A549 (cell line): ENCODE measurements at regions not wholly inside any gene's neighbourhood (a gene's known extent, or its start where the extent isn't known, plus 50 kb on each side); places are given as distances from the start of the nearest gene placed in this dataset.

Experiments used
- ATAC-seq, 2 experiments: fragments of 200-7000 bp in 1 of 2; fragments of >200 bp in 1 of 2; cut with Nextera tagmentation in 1 of 2; cut with Tn5 transposase in 1 of 2; 3 replicates each; pipeline versions ENCODE4 v1.8.0 to v1.9.1; 2018 to 2020; ENCODE audit warnings: mild to moderate bottlenecking in 1 of 2, moderate library complexity in 1 of 2
- CTCF ChIA-PET: fragments of 300-600 bp; sonication (Branson Sonifier 250); formaldehyde crosslinking; extraction: SDS; loops from one replicate; lab custom pipeline; 2021; ENCODE audit warnings: antibody characterized with exemption, inconsistent platforms; lab: Yijun Ruan, JAX
- POLR2A ChIA-PET: fragments of 350-600 bp; formaldehyde crosslinking; extraction: SDS; loops from one replicate; lab custom pipeline; 2021; ENCODE audit warnings: antibody characterized with exemption, inconsistent platforms; lab: Yijun Ruan, JAX
- DNase-seq, 2 experiments: peaks; one replicate each; pipeline versions ENCODE4 v3.0.0 to v3.0.0-alpha.2; 2011 to 2016; ENCODE audit warnings: low read depth in 1 of 2, low spot score in 1 of 2
- FAIRE-seq: peaks from 2 replicates; lab custom pipeline; 2011; peaks lifted over from hg19 to GRCh38; lab: Jason Lieb, UNC
- H3K27ac ChIP-seq, 2 experiments: fragments of >200 bp; sonication (Bioruptor Twin); formaldehyde crosslinking; 3 replicates each; pipeline ENCODE4 v1.5.1; 2016 to 2017
- H3K4me1 ChIP-seq: fragments of >200 bp; sonication (Bioruptor Twin); formaldehyde crosslinking; 3 replicates; pipeline ENCODE4 v1.6.1; 2016
- H3K4me2 ChIP-seq: fragments of >200 bp; sonication (Bioruptor Twin); formaldehyde crosslinking; 3 replicates; pipeline ENCODE4 v1.6.1; 2016
- H3K4me3 ChIP-seq: fragments of >200 bp; sonication (Bioruptor Twin); formaldehyde crosslinking; 3 replicates; pipeline ENCODE4 v1.5.1; 2016
- H3K9me3 ChIP-seq: fragments of >200 bp; sonication (Bioruptor Twin); formaldehyde crosslinking; 3 replicates; pipeline ENCODE4 v1.6.1; 2016
- ATOH8 ChIP-seq: fragments of 250-450 bp; sonication (Bioruptor Pico); IDR thresholded peaks from 2 replicates; pipeline ENCODE4 v1.5.0; 2020; ENCODE audit warnings: low read depth, mild to moderate bottlenecking, moderate library complexity
- BHLHE40 ChIP-seq: IDR thresholded peaks from 2 replicates; pipeline ENCODE4 v1.6.1; 2012; ENCODE audit warnings: low read depth, low read length, inconsistent platforms
- CHD4 ChIP-seq: fragments of 200-600 bp; sonication (generic); IDR thresholded peaks from 2 replicates; pipeline ENCODE4 v1.6.1; 2016; ENCODE audit warnings: antibody characterized with exemption, mild to moderate bottlenecking, borderline replicate concordance
- E2F6 ChIP-seq: IDR thresholded peaks from 2 replicates; pipeline ENCODE4 v1.6.1; 2012; ENCODE audit warnings: low read depth, borderline replicate concordance
- EHMT2 ChIP-seq: fragments of 200-600 bp; sonication (generic); IDR thresholded peaks from 2 replicates; pipeline ENCODE4 v1.6.1; 2016; ENCODE audit warnings: antibody characterized with exemption, low read depth, mild to moderate bottlenecking, moderate library complexity
- EP300 ChIP-seq, 2 experiments: fragments of >200 bp; sonication (Bioruptor Twin); formaldehyde crosslinking; IDR thresholded peaks; 2 replicates in 1 of 2; 3 replicates in 1 of 2; pipeline ENCODE4 v1.6.1; 2016 to 2017
- HDAC2 ChIP-seq: fragments of 200-600 bp; sonication (generic); IDR thresholded peaks from 2 replicates; pipeline ENCODE4 v1.6.1; 2016
- HEYL ChIP-seq: fragments of 250-450 bp; sonication (Bioruptor Pico); IDR thresholded peaks from 2 replicates; pipeline ENCODE4 v1.8.0; 2021; ENCODE audit warnings: mild to moderate bottlenecking, moderate library complexity
- HMGXB4 ChIP-seq: fragments of 250-450 bp; sonication (Bioruptor Pico); IDR thresholded peaks from 2 replicates; pipeline ENCODE4 v1.5.0; 2021; ENCODE audit warnings: mild to moderate bottlenecking, moderate library complexity, borderline replicate concordance
- HOXB13 ChIP-seq: fragments of 250-450 bp; sonication (Bioruptor Pico); IDR thresholded peaks from 2 replicates; pipeline ENCODE4 v1.5.0; 2020; ENCODE audit warnings: low read depth, mild to moderate bottlenecking, moderate library complexity
- HOXB5 ChIP-seq: fragments of 250-450 bp; sonication (Bioruptor Pico); IDR thresholded peaks from 2 replicates; pipeline ENCODE4 v1.5.0; 2020; ENCODE audit warnings: mild to moderate bottlenecking, moderate library complexity
- MAX ChIP-seq: IDR thresholded peaks from 2 replicates; pipeline ENCODE4 v1.6.1; 2012
- MAZ ChIP-seq: fragments of 150-350 bp; IDR thresholded peaks from 2 replicates; pipeline ENCODE4 v1.6.1; 2014; ENCODE audit warnings: antibody characterized with exemption, low read depth, low read length, borderline replicate concordance
- NPAS2 ChIP-seq: fragments of 250-450 bp; sonication (Bioruptor Pico); IDR thresholded peaks from 2 replicates; pipeline ENCODE4 v1.8.0; 2022; ENCODE audit warnings: mild to moderate bottlenecking, moderate library complexity, borderline replicate concordance
- NR3C1 ChIP-seq: fragments of >200 bp; sonication (Bioruptor Twin); formaldehyde crosslinking; IDR thresholded peaks from 3 replicates; pipeline ENCODE4 v1.6.1; 2017
- POLR2A ChIP-seq: IDR thresholded peaks from 2 replicates; pipeline ENCODE4 v1.6.1; 2012; ENCODE audit warnings: mild to moderate bottlenecking, low read length
- RFX5 ChIP-seq: fragments of 450-650 bp; IDR thresholded peaks from 2 replicates; pipeline ENCODE4 v1.7.1; 2014; ENCODE audit warnings: antibody characterized with exemption, mild to moderate bottlenecking, moderate library complexity
- SREBF2 ChIP-seq: fragments of 450-650 bp; IDR thresholded peaks from 2 replicates; pipeline ENCODE4 v1.6.1; 2014; ENCODE audit warnings: mild to moderate bottlenecking, moderate library complexity
- ZFP36 ChIP-seq: fragments of 450-650 bp; IDR thresholded peaks from 2 replicates; pipeline ENCODE4 v1.6.1; 2014; ENCODE audit warnings: borderline replicate concordance; ENCODE audit not compliant: partially characterized antibody
- ZNF302 ChIP-seq: fragments of 250-450 bp; sonication (Bioruptor Pico); IDR thresholded peaks from 2 replicates; pipeline ENCODE4 v1.9.0; 2021; ENCODE audit warnings: inconsistent platforms, mild to moderate bottlenecking, moderate library complexity
- WGBS: methylation state at CpG from one replicate; pipeline ENCODE4 v1.1.6; 2017; ENCODE audit errors: missing lambda C conversion rate; 5-methylcytosine and 5-hydroxymethylcytosine counted together

GRCh38 chr5:98102936-98103335, 670.5 kb upstream of the RGMB start:
- ATAC-seq (no peak), DNase-seq (no peak), FAIRE-seq (no peak)
- Histone ChIP-seq H3K9me3 (no peaks in the 10 kb centered on the region), H3K4me1 (no peaks in the 10 kb centered on the region), H3K4me3 (no peak overlapping the region), H3K4me2 (no peak overlapping the region), H3K27ac (no peak overlapping the region)
- CTCF ChIA-PET, result interaction anchor here (1.1 kb wide), 1 partner anchor 9 kb away, joined by 3 read pairs; no protein-coding TSS in a partner anchor
- TF ChIP-seq ZFP36 (no peak), ZNF302 (CRISPR knock-in tag) (no peak), EHMT2 (no peak), MAX (no peak), NPAS2 (CRISPR knock-in tag) (no peak), SREBF2 (no peak), HMGXB4 (no peak), BHLHE40 (no peak), HDAC2 (no peak), CHD4 (no peak), NR3C1 (no peak), ATOH8 (CRISPR knock-in tag) (no peak), EP300 (IDR thresholded peaks at IDR 0.05) (no peak), HOXB13 (CRISPR knock-in tag) (no peak), E2F6 (no peak), HEYL (no peak), MAZ (no peak)
- WGBS, result 22% methylated on average over 3 of the region's 3 CpGs
- POLR2A ChIA-PET, result no interaction called here

- Histone ChIP-seq H3K4me2 (no peak overlapping the region), H3K9me3 (no peaks in the 10 kb centered on the region), H3K4me1 (no peaks in the 10 kb centered on the region), H3K4me3 (no peak overlapping the region), H3K27ac (no peak overlapping the region)
- TF ChIP-seq RFX5 (no peak), POLR2A (no peak), E2F6 (no peak), MAX (no peak), EP300 (IDR thresholded peaks at IDR 0.05) (no peak), NPAS2 (CRISPR knock-in tag) (no peak), EHMT2 (no peak), SREBF2 (no peak), HOXB5 (no peak), HEYL (no peak)
- DNase-seq (no peak), ATAC-seq (no peak), FAIRE-seq (no peak)
- ChIA-PET CTCF (no interaction called here), POLR2A (no interaction called here)
- WGBS, result 35% methylated on average over 5 of the region's 5 CpGs
Measured at GRCh38 chr5:98103807-98104206, 669.7 kb upstream of the RGMB start.
